NCI-H2081 (cell line): ENCODE measurements at regions not wholly inside any gene's neighbourhood (a gene's known extent, or its start where the extent isn't known, plus 50 kb on each side); places are given as distances from the start of the nearest gene placed in this dataset.
"Not testable (repeated sequence)": the region's sequence is repeated elsewhere in the genome, so short reads cannot be mapped to it uniquely, and the experiment has no call there.

Experiments used
- DNase-seq, 2 experiments: peaks; one replicate each; lab custom pipeline; 2025; lab: John Stamatoyannopoulos, UW

DNA sequence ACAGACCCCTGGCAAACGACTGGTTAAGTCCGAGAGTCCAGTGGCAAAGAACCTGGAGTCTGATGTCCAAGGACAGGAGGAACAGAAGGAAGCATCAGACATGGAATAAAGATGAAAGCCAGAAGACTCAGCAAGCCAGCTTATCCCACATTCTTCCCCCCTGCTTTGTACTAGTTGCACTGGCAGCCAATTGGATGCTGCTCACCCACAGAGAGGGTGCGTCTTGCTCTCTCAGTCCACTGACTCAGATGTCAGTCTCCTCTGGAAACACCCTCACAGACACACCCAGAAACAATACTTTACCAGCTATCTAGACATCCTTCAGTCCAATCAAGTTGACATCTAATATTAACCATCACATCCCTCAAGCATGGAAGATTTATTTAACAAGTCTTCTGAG lies 1265.8 kb upstream of the CNTN5 start:
- DNase-seq: no peak

DNA sequence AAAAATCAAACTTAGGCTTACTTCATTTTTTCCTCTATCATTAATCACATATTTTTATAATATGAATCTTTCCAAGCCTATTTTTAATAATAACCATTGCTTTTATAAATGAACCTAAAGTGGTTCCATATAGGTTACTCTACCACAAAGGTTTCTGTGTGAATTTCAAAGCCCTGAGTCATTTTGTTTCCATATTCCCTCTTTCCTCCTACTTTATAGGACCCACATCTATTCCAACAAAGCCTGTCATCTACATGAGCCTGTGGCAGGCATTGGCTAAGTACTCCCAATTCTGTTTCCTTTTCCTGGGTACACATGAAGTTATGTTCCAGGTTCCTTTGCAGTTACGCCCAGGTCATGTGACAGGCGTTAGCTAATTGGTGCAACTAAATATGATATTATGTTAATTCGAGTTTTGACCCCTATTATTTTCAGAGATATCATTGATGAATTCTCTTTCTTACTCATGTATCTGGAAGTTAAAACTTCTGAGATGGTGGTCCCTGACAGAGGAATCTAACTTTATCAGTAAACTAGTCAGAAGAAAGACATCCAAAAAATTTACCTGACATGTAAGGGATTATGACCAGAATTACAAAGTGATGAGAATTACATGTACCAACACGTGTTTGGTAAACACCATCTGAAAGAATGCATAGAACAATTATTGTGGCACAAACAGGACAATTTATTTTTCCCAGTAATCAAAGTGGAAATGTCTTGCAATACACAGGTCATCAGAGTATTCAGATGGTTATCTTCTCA lies 1264.0 kb upstream of the CNTN5 start:
- no peak for DNase-seq

DNA sequence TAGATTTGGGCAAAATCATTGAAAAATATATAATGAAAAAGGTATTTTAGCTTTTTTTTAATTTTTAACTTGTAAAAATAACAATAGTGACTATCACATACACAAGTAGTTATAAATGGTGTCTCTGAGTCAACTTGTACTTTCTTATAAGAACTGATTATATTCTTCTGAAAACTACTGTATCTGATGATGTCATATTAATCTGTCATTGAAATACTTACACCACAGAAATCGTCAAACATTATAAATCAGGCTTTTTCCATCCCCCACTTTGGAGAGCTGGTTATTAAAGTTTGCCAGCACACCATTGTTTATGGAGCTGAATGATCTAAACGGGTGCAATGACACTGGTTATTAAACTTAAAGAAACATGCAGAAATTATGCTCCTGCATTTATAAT lies 1259.6 kb upstream of the CNTN5 start:
- no peak for DNase-seq

DNA sequence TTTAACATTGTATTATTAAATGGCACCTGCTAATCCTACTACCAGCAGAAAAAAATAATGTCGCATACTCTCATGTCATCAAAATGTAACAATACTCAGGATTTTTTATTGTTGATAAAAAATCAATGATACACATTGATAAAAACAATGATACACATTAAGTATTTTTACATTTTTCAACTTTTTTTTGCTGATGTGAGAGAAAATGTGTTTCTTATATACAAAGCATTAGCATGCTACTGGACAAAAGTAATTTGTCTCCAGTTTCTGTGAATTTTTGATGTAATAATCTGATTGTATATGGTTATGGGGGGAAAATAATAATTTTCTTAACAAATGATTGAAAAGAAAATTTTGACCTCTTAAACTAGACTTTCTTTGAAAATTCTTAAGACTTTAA lies 1256.6 kb upstream of the CNTN5 start:
- no peak for DNase-seq

DNA sequence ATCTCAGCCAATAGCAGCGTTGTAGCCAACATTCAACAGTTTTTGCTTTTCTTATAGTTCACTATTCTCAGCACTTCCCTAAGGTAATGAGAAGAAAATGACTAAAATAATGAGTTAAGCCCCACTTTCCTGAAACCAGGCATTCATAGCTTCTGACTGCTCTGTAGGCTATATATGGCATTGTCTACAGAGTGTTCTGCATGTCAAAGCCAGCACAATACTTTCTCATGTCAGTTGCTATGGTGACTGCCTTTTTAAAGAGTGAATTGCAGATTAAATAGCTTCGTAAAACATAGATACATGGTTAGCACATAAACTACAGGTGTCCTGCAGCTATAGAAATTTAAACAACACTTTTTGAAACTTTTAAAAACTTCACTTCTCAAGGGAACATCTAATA lies 1256.1 kb upstream of the CNTN5 start:
- no peak for DNase-seq

DNA sequence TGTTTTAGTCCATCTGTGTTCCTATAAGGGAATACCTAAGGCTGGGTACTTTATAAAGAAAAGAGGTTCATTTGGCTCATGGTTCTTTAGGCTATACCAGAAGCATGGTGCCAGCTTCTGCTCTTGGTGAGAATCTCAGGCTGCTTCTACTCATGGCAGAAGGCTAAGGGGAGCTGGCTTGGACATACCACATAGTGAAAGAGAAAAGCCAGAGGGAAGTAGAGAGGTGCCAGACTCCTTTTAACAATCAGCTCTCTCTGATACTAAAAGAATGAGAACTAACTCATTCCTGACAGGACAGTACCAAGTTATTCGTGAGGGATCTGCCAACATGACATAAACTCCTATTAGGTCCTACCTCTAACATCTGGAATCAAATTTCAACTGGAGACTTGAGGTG lies 1250.2 kb upstream of the CNTN5 start:
- DNase-seq: no peak

DNA sequence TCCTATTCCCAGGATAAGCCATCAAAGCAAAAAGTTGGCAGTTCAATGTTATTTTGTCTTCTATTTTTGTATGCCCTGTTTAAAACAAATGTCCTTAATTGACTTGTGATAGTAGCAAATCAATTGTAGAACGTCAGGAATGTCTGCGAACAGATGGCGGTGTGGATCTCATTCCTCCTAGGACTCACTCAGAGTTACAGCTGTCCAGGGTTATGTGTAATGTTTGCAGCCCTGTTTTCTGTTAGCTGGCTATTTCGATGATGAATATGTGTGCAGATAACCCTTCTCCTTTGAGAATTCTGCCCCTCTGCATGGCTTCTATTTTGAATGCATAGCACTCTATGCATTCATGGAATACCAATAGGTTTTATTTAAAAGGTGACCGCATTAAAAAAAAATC lies 1248.0 kb upstream of the CNTN5 start:
- DNase-seq: no peak

DNA sequence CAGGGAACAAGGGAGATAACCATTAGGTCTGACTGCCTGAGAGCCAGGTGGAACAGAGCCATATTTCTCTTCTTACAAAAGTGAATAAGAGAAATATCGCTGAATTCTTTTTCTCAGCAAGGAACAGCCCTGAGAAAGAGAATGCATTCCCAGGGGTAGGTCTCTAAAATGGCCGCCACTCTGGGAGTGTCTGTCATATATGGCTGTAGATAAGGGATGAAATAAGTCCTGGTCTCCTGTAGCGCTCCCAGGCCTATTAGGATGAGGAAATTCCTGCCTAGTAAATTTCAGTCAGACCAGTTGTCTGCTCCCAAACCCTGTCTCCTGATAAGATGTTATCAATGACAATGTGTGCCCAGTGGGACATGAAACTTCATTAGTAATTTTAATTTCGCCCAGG lies 1236.4 kb upstream of the CNTN5 start:
- not testable (repeated sequence) for DNase-seq

DNA sequence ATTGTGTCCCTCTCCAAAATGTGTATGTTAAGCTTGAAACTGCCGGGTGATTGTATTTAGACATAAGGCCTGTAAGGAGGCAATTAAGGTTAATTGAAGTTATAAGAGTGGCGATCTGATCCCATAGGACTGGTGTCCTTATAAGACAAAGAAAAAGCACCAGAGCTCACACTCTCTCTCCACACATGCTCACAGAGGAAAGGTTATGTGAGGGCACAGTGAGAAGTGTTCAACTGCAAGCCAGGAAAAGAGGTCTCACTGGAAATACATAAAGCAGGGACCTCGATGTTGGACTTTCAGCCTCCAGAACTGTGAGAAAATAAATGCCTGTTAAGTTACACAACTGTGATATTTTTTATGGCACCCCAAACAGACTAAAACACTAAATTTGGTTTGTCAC lies 1233.8 kb upstream of the CNTN5 start:
- no peak for DNase-seq

DNA sequence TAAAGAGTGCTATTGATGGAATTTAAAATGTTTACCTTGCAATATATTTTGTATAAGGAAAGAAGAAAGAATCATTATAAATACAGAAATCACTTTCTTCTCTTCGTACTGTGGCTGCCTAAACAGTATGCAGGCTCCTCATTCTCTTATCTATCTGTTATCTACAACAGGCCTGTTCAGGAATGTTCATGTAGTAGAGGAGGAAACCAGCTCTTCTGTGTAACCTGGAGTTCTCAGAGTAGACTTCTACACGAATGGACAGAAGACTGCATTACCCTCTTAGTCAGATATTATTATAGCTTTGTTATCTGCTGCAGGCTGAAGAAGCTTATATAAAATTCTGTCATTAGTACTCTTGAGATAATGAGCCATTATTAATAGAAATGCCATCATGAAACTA lies 1225.9 kb upstream of the CNTN5 start:
- DNase-seq: no peak

DNA sequence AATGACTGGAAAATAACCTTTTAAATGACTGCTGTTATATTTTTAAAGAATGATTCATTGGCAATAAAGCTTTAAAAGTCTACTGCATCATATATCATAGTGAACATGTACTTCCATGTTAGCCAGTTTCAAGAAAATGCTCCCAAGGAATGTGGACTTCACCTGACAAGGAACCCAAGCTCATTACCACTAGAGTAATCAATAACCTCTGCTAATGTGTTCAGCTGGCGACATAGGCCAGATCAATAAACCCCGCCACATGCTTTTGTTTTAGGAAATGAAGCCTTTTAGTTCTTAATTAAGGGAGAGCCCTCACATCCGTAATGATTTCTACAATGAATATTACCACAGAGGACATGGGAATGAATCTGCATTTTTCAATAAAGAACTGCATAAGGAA lies 1219.9 kb upstream of the CNTN5 start:
- no peak for DNase-seq

DNA sequence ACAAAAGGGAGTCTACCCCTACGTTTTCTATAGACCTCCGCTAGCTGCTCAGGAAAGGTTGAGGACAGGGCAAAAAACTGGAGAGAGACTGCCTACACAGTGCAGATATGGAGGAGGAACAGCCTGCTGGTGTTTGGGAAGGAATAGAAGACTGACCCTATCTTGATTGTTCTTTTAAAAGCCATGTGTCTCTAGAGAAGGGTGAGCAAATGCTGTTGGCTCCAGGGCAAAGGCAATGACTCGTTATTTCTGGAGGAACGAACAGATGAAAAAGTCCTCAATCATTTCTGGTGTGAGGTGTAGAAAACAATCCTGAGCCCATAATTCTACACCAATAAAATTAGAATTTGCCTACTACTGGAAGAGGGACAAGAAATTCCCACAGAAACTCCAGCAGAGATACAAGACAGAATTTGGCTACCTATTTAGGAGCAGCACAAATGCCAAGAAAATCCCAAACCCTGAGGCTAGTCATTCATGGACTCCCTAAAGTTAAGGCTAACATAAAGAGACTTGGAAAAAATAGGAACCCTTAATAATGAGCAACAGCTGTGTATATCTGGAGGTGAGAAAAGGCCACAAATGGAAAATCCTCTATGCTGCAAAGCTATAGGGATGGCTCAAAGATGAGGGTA lies 1206.3 kb upstream of the CNTN5 start:
- DNase-seq: no peak

DNA sequence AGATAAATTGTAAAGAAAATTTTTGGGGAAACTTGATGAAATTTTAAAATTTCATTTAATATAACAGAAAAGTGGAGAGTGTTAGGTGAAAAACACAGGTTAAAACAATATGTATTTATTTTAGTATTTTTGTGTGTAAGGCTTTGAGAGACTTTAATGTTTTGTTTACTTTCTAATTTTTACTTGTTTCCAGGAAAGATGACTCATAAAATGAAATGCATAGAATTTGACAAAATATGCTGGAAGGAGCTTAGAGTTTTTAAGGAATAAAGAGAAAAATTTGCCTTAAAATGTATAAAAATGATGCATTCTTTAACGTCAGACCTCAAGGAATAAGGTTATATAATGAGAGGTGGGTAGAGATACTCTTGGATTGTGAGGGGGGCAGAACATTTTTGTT lies 1205.1 kb upstream of the CNTN5 start:
- no peak for DNase-seq

DNA sequence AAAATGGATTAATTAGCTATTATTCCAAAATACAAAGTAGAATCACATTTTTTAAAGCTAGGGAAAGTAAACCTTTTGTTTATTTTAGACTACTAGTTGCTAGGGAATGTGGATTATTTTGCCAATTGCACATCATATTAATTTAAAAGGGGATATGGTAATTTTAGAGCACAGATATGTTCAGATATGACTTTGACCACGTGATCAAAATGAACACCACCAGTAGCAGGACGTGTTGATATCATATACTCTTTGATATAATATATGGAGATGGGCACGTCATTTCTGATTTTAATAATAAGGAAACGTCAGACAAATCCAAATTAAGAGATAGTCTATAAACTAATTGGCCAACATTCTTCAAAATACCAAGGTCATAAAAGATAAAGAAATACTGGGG lies 1188.3 kb upstream of the CNTN5 start:
- DNase-seq: no peak

DNA sequence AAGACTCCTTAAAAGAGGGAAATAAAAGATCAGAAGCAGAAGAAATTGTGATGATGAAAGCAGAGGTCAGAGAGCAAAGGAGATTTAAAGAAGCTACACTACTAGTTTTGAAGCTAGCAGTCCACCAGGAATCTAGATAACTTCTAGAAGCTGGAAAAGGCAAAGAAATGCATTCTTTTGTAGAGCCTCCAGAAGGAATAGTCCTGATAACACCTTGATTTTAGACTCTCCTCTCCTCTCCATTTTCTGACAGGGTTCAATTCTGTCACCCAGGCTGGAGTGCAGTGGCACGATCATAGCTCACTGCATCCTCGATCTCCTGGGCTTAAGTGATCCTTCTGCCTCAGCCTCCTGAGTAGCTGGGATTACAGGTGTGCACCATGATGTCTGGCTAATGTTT lies 1187.3 kb upstream of the CNTN5 start:
- no peak for DNase-seq

DNA sequence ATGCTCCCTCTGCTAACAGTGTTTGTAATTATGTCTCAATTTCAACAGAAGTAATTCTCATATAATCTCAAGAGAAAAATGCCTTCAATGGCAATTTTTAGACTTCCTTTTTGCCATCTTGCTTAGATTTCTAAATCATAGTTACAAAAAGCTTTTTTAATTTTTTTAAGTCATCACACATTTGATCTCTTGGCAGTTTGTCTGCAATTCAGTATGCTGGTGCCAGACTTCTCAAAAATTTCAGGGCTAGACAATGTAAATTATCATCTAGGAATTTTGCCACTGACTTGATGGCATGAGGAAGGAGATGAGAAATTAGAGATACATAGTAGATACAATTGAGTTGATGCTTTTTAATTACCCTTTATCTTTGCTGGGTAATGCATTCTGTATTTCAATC lies 1176.7 kb upstream of the CNTN5 start:
- no peak for DNase-seq

DNA sequence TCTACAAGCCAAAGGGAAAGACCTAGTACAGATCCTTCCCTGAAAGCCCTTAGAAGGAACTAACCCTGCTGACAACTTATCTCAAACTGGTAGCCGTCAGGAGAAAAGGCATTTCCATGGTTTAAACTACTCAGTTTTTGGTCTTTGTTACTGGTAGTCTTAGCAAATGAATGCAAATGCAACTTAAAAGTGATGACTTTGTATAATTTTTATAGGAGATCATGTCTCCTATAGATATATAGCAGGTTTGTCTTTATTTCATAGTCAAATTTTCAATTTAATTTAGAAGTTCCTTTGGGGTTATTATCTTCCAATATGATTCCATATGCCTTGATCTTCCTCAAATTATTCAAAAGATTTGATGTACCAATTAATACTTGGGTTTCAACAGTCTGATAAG lies 1173.0 kb upstream of the CNTN5 start:
- DNase-seq: no peak

DNA sequence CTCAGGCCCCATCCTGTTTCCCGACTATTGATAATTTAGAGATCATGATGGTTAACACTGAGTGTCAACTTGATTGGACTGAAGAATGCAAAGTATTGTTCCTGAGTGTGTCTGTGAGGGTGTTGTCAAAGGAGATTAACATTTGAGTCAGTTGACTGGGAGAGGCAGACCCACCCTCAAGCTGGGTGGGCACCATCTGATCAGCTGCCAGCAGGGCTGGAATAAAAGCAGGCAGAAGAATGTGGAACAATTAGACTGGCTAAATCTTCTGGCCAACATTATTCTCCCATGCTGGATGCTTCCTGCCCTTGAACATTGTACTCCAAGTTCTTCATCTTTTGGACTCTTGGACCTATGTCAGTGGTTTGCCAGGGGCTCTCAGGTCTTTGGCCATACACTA lies 1170.0 kb upstream of the CNTN5 start:
- DNase-seq: no peak

DNA sequence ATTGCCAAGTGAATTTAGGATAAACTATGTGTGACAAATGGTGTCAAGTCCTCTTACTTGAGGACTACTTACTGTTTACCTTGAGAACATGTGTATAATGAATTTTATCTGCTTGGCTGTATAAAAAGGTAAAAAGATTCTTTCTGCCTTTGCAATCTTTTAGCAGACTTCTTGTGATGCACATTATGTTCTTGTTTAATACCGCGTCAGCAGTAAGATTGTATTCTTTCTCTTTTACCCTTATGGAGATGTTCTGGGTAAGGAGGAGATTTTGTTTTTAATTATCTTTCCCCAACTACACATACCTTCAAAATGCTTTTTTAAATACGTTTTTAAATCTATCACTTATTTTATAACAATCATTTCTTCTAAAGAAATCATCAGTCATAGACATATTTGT lies 1166.4 kb upstream of the CNTN5 start:
- no peak for DNase-seq

DNA sequence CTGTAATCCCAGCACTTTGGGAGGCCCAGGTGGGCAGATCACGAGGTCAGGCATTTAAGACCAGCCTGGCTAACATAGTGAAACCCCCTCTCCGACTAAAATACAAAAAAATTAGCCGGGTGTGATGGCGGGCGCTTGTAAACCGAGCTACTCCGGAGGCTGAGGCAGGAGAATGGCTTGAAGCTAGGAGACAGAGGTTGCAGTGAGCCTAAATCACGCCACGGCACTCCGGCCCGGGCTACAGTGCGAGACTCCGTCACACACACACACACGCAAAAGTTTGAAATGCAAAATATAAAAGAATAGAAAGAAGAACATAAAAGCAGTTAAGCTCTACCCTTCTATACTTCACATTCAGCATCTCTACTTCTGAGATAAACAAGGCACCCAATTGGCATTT lies 1165.9 kb upstream of the CNTN5 start:
- no peak for DNase-seq

DNA sequence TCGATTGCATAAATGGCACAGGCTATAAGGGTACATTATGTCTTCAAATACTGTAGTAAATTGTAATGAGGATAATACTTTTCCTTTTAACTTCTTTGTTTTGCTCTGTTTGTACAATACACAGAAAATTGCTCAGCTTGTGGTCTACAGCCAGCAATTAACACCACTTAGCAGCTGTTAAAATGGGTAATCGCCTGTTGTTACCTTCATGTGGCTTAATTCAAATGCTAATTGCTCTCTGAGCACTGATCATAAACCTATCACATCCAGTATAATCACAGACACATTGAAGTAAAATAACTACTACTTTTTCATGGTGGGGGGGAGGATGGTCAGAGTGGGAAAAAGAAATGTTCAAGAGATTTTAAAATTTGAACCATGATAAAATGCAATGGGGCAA lies 1164.1 kb upstream of the CNTN5 start:
- DNase-seq: peak; percentile 82 to 98

DNA sequence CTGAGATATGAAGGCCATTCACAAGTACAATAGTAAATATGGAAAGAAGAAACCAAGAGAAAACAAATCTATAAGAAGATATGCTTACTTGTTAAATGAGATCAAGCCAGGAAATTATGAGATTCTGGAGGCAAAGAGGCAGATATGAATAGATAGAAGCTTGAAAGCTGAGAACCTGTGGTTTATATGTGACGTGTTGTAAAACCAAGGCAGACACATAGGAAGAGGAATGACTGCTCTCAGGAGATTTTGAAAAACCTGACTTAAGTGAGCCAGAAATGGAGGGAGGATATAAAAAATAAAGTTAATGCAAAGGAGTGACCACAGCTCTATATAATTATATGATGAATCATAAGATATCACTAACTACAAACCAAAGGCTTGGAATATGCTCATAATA lies 1160.5 kb upstream of the CNTN5 start:
- DNase-seq: no peak

DNA sequence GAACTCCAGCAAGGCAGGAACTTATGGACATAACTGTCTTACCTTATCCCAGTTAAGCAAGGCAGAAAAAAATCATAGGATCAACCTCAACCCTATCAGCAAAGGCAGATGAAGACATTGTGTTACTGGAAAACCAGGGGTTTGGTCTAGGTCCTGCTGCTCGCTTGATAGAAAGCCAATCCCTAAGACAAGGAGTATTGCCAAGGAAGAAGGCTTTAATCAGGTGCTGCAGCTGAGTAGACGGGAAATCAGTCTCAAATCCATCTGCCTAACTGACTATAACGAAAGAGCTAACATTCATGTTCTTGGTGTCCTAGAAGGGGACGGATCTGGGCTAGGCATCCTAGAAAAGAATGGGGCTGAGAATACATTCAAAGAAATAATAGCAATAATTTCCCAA lies 1158.7 kb upstream of the CNTN5 start:
- DNase-seq: no peak

DNA sequence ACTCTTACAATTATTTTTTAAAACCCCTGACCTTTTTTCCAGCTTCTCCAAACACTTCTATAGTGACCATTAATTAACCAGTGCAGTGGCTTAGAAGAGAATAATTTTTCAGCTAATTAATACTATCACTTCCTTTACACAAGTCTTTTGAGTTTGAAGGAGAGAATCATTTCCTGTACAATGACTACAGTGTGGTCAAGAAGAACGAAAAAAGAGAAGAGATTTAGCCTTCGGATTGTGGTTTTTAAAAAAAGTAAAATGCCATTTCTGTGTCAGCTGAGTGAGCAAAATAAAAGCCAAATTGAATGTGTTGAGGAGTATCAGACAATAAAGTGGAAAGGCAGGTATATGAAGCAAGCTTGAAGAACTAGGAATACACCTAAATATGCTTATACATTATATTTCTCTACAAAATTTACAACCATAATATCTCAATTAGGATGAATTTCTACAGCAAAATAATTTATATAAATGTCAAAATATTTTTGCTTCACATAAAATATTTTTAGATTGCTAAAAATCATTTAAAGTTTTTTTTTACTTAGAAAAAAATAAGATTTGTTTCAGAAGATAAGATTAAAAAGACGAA lies 1155.2 kb upstream of the CNTN5 start:
- no peak for DNase-seq
